OCI-LY1 (cell line): ENCODE measurements at regions not wholly inside any gene's neighbourhood (a gene's known extent, or its start where the extent isn't known, plus 50 kb on each side); places are given as distances from the start of the nearest gene placed in this dataset.

ENCODE experiments used
- EZH2 ChIP-seq: fragments of 200-600 bp; sonication (generic), shearing (Covaris generic); IDR thresholded peaks from 2 replicates; pipeline ENCODE4 v1.8.0; 2017; ENCODE audit warnings: borderline replicate concordance, mixed run types, mild to moderate bottlenecking, antibody characterized with exemption, low read length, moderate library complexity, mixed read lengths
- TF ChIP-seq, protein P1 (sequence below): fragments of 200-600 bp; sonication (generic), shearing (Covaris generic); IDR thresholded peaks from 2 replicates; pipeline ENCODE4 v1.5.1; 2017; ENCODE audit warnings: mild to moderate bottlenecking, antibody characterized with exemption, low read length, moderate library complexity, mixed read lengths

DNA sequence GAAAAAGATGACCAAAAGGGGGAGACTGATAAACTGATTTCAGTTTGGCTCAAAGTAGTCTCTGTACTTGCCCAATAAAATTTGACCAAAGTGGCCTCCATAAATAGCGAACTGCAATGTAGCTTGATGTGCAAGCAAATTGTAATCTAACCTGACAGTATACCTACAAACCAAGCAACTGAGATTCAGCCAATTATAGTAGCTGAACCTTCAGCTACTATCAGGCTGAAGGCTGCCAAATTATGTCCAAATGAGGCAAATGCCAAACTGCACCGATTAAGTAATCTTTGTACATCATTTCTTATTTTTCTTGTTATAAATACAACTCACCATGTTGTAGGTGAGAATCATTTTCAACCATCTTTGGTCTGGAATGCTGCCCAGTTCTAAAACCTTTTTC lies 390.6 kb downstream of the CDH9 start:
- TF ChIP-seq, protein P1, sequence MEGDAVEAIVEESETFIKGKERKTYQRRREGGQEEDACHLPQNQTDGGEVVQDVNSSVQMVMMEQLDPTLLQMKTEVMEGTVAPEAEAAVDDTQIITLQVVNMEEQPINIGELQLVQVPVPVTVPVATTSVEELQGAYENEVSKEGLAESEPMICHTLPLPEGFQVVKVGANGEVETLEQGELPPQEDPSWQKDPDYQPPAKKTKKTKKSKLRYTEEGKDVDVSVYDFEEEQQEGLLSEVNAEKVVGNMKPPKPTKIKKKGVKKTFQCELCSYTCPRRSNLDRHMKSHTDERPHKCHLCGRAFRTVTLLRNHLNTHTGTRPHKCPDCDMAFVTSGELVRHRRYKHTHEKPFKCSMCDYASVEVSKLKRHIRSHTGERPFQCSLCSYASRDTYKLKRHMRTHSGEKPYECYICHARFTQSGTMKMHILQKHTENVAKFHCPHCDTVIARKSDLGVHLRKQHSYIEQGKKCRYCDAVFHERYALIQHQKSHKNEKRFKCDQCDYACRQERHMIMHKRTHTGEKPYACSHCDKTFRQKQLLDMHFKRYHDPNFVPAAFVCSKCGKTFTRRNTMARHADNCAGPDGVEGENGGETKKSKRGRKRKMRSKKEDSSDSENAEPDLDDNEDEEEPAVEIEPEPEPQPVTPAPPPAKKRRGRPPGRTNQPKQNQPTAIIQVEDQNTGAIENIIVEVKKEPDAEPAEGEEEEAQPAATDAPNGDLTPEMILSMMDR = no peak
- TF ChIP-seq EZH2 = no peak
